Kidney glomerular epithelial cell (primary cell): ENCODE measurements at regions not wholly inside any gene's neighbourhood (a gene's known extent, or its start where the extent isn't known, plus 50 kb on each side); places are given as distances from the start of the nearest gene placed in this dataset.

ENCODE experiments used
- DNase-seq: peaks from one replicate; lab custom pipeline; 2025; lab: John Stamatoyannopoulos, UW

DNA sequence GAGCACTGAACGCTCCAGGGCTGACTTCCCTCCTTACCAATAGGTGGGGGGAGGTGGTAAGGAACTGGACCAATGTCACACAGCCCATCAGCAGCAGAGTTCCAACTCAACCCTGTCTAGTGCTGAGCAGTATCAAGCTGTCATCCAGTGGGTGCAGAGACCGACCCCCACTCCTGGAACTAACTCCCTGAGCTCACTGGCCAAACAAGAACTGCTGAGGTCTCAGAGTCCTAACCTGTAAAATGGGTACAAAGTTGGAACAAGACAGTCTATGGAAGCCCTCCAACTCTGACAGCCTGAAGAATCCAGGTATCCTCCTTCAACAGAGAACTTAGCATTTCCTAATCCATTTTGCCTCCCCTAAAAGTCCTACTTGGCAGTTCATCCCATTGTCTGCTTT is 91.1 kb upstream of the CLMN start:
- no peak for DNase-seq

DNA sequence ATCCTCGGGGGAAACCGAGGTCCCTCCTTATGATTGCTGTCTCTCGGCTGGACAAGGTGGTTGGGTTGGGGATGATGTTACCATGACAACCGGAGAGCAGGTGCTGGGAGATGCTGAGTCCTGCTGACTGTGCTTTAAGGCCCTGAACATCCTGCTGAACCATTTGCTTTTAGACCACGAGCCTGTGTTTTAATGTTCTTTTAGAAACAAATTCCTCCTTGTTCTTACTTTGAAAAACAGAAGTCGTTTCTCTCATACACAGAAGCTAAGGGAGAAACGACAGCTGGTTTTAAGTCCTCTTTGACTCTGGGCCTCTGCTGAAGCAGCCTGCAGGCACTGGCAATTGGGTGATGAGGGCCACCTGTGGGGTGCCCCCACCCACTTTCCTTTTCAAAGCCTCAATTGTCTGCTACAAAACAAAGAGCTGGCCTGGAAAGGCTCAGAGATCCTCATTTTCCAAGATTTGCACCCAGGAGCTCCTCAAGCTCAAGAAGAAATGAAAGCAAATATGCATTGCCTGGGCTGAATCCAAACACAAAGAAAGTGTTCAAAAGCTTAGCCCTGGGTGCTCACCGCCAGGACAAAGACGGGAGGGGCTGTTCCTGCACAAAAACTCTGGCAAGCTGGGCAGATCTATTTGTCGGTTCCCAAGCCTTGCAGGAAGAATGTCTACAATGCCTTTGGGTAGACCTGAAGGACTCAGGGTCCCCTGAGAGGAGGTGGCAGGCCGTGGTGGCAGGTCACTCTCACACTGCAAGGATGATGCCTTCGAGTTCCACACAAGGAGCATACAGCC is 90.0 kb upstream of the CLMN start:
- DNase-seq = no peak

DNA sequence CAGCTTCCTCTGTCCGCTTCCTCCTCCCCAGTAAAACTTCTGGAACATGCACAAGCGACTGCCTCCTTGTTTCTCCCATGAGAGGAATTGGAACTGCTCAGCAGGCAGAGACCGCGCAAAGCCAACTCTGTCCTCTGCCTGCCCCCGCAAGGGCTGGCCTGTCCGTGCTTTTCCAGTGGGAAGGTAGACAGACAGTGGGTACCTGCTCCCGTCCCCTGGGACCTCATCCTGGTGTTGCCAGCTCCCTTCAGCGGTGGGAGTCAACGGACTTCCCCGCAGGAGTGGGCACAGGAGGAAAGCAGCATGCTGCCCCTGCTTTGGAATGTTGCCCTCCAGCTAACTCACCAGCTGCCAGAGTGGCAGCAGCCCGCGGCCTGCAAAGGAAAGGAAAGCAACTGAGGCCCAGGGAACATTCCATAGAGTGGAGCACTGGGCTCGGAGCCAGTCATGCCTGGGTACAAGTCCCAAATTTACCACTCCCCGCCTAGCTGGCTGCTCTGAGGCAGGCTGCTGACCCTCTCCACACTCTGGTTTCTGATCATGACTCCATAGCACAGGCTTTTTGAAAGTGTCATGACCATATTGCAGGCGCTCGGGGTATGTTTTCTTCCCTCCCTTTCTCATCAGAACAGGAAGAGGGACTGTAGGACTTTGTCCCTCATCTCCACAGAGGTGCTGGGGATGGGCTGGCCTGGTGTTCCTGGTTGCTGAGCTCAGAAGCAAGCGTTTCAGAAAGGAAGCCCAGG is 89.2 kb upstream of the CLMN start:
- no peak for DNase-seq

- no peak for DNase-seq
Measured at GRCh38 chr14:95407354-95407753, 87.6 kb upstream of the CLMN start.

DNA sequence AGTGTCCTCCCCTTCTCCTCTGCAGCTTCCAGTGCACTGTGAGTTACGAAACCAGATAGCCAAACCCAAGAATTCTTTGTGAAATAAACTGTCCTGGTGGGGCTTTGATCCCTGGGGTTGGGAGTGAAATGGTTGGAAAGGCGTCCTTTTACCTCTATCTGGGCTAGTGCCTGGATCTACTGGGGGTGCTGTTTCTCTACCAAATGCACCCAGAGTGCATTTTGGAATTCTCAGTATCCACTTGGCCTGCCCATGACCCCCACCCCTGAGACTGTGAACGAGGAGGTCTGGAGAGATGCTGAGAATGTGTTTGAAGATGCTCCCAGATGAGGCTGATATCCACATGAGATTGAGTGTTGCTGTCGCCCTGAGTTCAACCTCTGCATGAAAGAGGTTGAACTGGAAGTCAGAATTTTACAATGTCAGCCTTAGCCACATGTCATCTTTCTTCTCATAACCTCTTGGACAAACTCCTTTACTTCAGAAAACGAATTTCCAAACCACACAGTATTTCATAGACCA is 87.1 kb upstream of the CLMN start:
- DNase-seq = no peak

- DNase-seq = no peak
Measured at GRCh38 chr14:95404583-95404982, 84.9 kb upstream of the CLMN start.

- no peak for DNase-seq
Measured at GRCh38 chr14:95402578-95402977, 82.9 kb upstream of the CLMN start.

GRCh38 chr14:95402176-95402575 is 82.5 kb upstream of the CLMN start:
- no peak for DNase-seq

DNA sequence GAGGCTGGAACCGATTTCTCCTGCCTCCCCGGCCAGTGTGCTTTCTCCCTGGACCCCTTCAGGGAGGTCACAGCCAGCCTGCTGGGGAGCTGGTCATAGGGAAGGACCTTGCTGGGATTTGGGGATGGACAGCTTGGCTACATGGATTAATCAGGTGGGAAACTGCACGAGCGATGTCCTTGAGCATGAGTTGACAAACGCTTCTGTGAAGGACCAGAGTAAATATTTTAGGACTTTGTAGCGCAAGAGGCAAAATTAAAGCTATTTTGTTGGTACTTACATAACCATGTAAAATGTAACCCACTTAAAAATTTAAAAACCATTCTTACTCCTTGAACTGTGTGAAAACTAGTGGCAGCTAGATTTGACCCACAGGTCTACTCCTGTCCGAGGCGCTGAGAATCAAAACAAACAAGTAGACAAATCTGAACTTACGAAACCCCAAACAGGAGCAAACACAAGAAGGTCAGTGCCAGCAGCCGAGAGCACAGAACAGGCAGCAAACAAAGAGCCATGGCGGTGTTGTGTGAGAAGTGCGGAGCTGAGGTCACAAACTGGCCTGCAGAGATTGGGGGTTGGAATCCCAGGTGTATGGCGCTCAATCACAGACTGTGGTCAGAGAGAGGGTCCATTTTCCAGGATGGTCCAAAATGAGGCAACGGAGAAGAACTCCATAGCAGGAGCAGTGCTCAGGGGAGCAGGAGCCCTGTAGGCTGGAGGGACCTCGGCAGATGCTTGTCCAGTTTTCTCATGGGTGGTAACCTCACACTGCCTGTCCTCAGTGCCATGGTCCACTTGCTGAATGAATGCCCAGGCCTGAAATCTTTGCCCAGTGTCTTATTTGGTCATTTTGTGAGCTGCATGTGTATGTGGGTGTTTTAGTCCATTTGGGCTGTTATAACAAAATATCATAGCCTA is 79.2 kb upstream of the CLMN start:
- DNase-seq = no peak

- no peak for DNase-seq
Measured at GRCh38 chr14:95397325-95397724, 77.6 kb upstream of the CLMN start.

DNA sequence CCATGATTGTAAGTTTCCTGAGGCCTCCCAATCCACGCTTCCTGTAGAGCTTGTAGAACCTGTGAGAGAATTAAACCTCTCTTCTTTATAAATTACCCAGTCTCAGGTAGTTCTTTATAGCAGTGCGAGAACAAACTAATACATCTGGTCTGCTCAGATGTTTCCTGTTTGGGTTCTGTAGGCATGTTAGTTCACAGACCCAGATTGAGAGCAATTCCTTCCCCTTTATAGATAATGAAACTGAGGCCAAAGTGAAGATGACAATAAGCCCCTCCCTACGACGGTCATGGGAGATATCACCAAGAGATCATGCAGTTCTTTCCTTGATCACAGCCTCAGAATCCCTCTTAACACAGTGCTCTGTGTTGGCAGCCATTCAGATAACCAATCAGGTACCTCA is 76.5 kb upstream of the CLMN start:
- DNase-seq = no peak

GRCh38 chr14:95395098-95395737 is 75.5 kb upstream of the CLMN start:
- DNase-seq = no peak

- DNase-seq = no peak
Measured at GRCh38 chr14:95394297-95395097, 74.8 kb upstream of the CLMN start.

- no peak for DNase-seq
Measured at GRCh38 chr14:95392841-95393240, 73.1 kb upstream of the CLMN start.

DNA sequence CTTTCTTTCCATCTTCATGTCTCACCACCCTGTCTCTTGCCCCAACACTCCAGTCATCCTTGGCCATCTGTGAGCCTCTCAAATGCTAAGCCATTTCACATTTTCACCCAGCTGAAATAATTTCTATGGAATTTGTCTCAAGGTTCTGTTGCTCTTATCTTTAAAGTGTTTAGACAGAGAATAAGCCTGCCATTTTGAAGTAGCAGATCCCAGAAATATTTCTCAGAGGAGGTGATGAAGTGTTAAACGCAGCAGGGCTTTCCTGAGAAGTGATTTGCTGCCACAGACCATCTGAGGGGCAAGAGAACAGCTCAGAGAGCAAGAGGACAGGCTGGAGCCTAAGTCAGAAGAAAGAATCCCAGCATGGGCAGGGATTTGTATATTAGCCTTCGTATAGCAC is 71.6 kb upstream of the CLMN start:
- no peak for DNase-seq

DNA sequence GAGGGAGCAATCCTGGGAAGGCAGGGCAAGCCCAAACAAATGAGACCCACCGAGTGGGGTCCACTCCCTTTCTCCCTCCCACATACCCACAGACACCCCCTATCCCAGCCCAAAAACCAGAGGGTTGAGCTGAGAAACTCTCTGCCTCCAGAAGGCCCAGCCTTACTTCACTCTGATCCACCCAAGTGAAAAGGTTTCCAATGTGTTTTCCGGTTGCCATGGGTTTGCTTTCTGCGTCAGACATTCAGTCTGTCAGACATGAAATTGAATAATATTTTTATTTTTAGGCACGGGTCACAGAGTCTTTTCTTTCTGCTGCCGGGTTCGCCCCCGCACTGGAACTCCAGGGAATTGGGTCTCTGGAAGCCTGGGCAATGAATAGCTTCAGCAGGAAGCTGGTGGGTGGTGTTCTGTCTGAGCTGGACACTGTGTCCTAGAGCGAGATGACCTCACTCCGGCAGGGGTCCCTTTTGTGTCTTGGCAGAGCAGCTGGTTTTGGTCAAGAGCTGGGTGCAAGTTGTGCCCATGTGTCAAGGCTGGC is 69.8 kb upstream of the CLMN start:
- no peak for DNase-seq

DNA sequence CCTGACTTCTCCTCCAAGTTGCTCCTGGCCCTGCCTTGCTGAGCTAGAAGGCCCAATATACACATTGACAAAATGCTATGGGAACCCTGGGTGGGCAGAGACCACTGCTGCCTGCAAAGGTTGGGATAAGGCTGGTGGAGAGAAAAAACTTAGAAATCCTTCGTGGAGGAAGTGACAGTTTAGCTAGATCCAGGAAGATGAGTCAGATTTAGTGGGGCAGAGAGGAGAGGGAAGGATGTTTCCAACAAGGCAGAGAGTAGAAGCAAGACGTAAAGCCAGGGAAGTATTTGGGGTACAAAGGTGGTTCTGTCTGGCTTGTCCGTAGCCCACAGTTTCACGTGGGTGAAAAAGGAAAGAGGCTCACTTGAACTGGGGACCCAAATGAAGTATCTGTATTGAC is 69.0 kb upstream of the CLMN start:
- no peak for DNase-seq

DNA sequence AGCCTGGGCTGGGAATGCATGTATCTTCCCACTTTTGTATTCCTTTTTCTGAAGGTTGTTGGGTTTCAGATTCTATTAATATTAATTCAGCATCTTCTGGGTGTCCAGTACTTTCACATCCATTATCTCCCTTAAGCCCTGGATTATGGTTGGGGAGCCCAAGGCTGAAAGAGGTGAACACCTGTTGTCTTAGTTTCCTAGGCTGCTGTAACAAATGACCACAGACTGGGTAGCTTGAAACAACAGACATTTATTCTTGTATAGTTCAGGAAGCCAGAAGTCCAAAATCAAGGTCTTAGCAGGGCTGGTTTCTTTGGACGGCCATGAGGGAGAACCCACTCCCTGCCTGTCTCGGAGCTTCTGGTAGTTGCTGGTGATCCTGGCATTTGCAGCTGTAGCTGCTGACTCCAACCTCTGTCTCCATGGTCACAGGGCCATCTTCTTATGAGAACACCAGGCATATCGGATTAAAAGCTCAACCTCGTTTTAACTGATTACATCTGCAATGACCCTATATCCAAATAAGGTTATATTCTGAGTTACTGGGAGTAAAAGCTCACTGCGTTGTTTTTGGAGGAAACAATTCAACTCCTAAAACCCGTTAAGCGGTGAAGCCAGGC is 68.2 kb upstream of the CLMN start:
- no peak for DNase-seq

GRCh38 chr14:95386536-95387095 is 66.9 kb upstream of the CLMN start:
- no peak for DNase-seq

GRCh38 chr14:95385701-95386100 is 66.0 kb upstream of the CLMN start:
- no peak for DNase-seq
